Frontal cortex (tissue), 3 donors: ENCODE measurements at regions not wholly inside any gene's neighbourhood (a gene's known extent, or its start where the extent isn't known, plus 50 kb on each side); places are given as distances from the start of the nearest gene placed in this dataset.

Source experiments
- DNase-seq, 2 donors: peaks; one replicate each; pipeline ENCODE4 v3.0.0; 2012; ENCODE audit warnings: low spot score in 2 of 2
- FAIRE-seq: peaks from 2 replicates; lab custom pipeline; 2012; peaks lifted over from hg19 to GRCh38; lab: Jason Lieb, UNC
- donor health status: control.
- donor health status: control.
- donor health status: control.

DNA sequence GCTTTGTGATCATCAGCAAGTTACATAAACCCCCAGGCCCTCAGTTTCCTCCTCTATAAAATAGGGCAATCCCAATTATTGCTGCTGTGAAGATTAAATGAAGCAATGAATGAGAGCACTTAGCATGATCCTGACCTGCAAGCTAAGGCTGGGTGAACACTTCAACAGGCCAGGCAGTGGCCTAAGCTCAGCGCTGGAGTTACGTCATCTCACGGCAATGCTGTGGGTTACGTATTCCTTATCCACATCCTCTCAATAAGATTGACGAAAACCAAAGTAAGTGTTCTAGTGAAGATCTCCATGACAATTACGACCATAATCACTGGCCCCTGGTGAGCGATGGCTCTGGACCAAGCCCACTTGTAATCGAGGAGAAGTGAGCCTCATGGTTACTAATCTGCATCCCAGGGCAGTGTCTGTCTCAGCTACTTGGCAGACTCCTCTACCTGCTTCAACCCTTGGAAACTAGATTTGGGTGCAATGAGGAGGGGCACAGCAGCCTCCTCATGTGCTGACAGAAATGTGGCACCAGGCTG lies 274.1 kb upstream of the ARID1B start:
- FAIRE-seq (no peak), DNase-seq (no peak)

DNA sequence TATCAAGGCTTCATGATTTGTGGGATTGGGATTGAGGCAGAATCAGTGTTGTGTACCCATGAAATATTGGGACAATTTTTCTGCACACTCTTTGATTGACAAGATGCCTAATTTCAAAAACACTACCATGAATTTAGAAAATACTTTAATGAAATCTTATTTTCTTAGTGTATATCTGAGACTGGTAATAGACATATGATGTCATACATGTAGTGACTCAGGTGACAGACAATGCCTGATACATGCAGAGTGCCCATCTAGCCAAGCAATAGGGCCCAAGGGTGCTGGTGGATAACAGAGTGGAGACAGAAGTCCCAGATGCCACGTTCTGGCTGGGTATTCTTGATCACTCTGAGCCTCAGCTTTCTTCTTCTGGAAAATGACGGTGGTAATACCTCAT lies 279.6 kb upstream of the ARID1B start:
- FAIRE-seq = no peak

DNA sequence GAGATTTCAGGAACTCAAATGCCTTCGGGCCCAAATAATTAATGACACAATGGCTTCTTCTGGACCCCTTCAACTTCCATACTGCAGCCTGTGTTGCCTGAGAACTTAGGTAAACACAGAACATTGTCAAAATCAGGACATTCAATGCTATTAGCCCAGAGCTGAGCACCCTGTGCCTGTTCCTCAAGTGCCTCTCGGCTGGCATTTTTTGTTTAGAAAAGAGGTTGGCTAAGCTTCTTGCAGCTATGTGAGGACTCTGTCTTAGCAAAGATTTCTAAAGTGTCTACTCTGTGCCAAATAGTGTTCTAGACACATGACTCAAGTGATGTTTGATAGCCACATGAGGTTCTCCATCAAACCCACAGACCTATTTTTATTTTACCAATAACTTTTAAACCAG lies 289.3 kb upstream of the ARID1B start:
- DNase-seq (no peak), FAIRE-seq (no peak)

More for the DNA sequence above, 279.6 kb upstream of the ARID1B start:
- DNase-seq = no peak

GRCh38 chr6:156485150-156485549 lies 292.0 kb upstream of the ARID1B start:
- DNase-seq (no peak), FAIRE-seq (no peak)

GRCh38 chr6:156474507-156475120 lies 302.6 kb upstream of the ARID1B start:
- DNase-seq = no peak
- no peak for FAIRE-seq

DNA sequence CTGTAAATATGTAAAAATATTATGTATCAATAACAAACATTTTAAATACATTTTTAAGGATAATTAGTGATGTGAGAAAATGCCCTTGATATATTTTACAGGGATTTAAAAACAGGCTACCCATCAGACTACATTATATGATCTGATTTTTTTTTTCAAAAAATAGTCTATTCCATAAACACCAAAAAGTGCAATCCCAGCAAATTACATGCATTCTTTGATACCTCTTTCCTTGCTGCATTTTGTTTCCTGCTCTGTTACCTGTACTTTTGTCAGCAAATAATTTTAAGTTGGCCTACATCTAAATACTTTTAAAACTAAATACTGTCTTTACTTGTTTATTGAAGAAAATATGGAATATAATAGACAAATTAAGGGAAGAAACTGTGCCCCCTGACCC lies 306.2 kb upstream of the ARID1B start:
- no peak for DNase-seq
- no peak for FAIRE-seq

DNA sequence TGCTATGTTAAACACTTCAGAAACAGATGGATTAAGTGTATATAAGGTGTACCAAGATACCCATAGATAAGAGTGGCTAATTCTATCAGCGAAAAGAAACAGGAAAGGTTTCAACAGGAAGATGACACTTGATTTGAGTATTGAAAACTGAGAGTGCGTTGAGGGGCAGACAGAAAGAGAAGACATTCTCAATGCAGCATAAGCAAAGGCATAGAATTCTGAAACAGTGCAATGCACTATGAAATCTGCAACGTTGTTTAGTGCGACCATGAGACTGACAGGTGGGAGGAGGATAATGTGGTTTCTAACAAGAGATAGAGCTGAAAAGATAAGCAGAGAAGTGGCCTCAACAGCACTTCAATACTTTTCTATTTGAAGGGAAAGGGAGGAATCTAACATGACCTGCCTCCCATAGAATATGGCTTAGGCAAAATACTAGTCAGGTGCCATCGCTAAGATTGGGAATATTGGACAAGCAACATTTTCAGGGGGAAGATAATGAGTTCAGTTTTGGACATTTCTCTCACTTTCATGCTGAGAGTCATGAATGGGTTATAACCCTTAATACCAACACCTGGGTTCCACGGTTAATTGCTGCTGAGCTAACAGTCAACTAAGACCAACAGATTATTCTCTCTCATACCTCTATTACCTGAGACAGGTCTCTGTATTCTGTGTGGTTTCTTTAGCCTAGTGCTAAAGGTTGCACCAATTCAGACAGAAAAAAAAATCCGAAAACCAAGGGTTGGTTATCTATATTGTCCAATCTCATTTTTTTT lies 312.9 kb upstream of the ARID1B start:
- DNase-seq (no peak), FAIRE-seq (no peak)

GRCh38 chr6:156461647-156462046 lies 315.5 kb upstream of the ARID1B start:
- FAIRE-seq (no peak), DNase-seq (no peak)

DNA sequence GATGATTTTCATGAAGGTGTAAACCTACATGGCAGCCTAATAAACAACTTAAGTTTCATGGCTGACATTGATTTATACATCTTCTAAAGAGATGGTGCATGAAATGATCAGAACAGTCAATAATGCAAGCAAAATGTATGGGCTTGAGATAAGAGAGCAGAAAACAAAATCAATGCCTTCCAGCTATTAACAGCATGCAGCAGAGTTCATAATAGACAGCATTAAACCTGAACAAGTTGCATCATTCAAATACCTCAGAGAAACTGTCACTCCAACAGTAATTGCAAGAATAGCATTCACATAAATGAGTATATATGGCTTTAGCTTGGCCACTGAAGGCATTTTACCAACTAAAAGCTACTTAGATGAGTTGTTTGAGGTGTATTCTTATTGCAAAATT lies 319.6 kb upstream of the ARID1B start:
- DNase-seq = no peak
- no peak for FAIRE-seq

GRCh38 chr6:156455847-156456246 lies 321.3 kb upstream of the ARID1B start:
- FAIRE-seq = no peak

DNA sequence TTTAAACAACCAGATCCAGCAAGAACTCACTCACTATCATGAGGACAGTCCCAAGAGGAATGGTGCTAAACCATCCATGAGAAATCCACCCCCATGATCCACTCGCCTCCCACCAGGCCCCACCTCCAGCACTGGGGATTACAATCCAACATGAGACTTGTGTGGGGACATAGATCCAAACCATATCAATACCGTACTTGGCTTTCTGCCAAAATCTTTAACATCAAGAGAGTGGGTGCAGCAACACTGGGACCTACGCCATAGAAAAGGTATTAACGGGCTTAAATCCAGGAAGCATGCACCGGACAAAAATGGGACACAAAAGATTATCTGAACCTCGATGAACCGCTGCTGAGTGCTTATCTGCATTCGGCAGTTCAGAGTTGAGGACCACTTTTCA lies 322.3 kb upstream of the ARID1B start:
- FAIRE-seq (no peak), DNase-seq (no peak)

More at GRCh38 chr6:156455847-156456246, 321.3 kb upstream of the ARID1B start:
- DNase-seq = no peak

GRCh38 chr6:156451726-156452125 lies 325.5 kb upstream of the ARID1B start:
- DNase-seq (no peak), FAIRE-seq (no peak)

DNA sequence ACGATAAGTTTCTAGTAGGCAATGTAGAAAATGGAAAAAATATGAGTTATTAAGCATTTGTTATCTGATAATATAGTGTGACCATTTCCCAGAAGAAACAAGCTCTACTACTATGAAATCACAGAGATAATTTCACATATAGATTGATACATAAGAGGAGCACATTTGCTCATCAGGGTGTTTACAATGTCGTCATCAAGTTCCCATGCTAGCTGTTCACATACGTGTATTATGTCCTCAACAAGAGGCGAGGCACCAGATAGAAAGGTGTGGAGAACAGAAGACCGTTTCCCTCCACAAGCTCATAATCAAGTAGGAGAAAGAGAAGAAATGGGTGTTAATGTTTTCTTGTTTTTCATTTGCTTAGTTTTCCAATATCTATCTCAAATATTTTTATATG lies 326.1 kb upstream of the ARID1B start:
- no peak for DNase-seq
- no peak for FAIRE-seq

- DNase-seq = no peak
- no peak for FAIRE-seq
These were observed 326.8 kb upstream of the ARID1B start for GRCh38 chr6:156450421-156450820.

- DNase-seq (no peak), FAIRE-seq (no peak)
These were observed 327.6 kb upstream of the ARID1B start for GRCh38 chr6:156449569-156449968.

GRCh38 chr6:156449128-156449527 lies 328.1 kb upstream of the ARID1B start:
- no peak for DNase-seq
- FAIRE-seq = no peak

- FAIRE-seq = no peak
These were observed 328.6 kb upstream of the ARID1B start for GRCh38 chr6:156448579-156448978.

GRCh38 chr6:156440688-156441087 lies 336.5 kb upstream of the ARID1B start:
- FAIRE-seq = no peak
- no peak for DNase-seq

More at GRCh38 chr6:156448579-156448978, 328.6 kb upstream of the ARID1B start:
- DNase-seq = no peak

GRCh38 chr6:156438350-156438923 lies 338.7 kb upstream of the ARID1B start:
- FAIRE-seq (no peak), DNase-seq (no peak)

DNA sequence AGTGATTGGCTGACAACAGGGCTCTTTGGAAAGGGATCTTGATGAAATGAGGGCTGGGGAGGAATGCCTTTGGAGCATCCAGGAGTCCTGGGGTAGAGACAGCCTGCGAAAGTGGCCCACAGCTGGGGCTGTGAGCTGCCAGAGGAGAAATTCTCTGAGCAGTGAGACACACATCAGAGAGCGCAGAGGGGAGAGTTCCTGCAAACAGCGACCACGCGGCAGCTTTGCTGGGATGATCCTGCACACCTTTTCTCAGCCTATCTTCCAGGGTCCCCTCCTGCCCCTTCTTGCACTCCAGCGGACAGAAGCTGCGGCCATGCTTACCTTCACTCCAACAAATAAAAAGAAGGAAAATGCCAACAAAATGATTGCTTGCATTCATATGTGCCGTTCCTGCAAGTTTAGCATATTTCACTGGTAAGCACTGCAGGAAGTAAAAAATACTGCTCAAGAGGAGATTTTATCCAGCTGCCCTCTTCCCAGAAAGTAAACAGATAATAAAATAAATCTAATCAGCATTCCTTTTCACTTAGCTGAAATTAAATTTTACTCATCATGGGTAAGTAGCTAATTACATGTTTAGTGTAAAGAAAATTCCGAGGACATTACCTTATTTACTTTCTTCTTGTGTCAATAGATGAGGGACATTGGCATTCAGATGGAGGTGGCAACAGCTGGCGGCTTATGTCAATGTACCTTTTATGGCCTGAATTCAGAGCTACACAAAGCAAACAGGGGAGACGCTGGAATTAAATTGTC lies 339.9 kb upstream of the ARID1B start:
- FAIRE-seq = no peak
- no peak for DNase-seq
